ENCODE measurements at regions not wholly inside any gene's neighbourhood (a gene's known extent, or its start where the extent isn't known, plus 50 kb on each side); places are given as distances from the start of the nearest gene placed in this dataset.

DNA sequence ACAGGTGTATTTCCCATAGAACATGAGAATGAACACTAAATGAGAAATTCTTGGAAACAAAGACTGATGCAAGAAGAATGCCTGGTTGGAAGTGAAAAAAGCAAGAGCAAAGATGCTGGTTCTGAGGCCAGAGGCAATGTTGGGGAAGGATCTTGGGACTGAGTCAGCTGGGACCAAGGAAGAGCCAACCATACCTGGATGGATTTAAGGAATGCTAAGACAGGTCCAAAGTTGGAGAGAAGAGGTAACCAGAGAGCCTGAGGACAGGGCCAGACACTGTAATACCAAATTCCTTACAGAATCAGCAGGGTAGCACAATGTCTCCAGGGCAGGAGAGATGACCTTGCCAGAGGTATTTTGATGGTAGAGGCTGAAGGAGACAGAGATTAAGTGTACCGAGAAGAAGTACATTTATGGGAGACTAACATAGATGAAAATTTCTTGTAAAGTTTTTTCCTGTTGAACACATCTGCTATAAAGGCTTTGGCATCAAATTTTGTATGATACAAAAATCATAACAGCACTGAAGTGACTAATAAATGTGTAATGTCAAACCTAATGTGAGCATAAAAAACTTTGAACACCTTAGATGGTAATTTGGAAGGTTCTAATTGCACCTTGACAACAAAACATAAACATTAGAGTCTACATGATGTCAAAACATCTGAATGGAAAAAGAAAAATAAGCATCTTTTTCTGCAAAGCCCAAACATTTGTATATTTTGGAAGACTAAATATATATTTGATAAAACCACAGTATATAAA lies 221.7 kb upstream of the MARCKS start:
- peak; percentile 25 for DNase-seq

GRCh38 chr6:113636357-113636824 lies 220.8 kb upstream of the MARCKS start:
- no peak for DNase-seq

- no peak for DNase-seq
Measured at GRCh38 chr6:113640051-113640450, 217.1 kb upstream of the MARCKS start.

DNA sequence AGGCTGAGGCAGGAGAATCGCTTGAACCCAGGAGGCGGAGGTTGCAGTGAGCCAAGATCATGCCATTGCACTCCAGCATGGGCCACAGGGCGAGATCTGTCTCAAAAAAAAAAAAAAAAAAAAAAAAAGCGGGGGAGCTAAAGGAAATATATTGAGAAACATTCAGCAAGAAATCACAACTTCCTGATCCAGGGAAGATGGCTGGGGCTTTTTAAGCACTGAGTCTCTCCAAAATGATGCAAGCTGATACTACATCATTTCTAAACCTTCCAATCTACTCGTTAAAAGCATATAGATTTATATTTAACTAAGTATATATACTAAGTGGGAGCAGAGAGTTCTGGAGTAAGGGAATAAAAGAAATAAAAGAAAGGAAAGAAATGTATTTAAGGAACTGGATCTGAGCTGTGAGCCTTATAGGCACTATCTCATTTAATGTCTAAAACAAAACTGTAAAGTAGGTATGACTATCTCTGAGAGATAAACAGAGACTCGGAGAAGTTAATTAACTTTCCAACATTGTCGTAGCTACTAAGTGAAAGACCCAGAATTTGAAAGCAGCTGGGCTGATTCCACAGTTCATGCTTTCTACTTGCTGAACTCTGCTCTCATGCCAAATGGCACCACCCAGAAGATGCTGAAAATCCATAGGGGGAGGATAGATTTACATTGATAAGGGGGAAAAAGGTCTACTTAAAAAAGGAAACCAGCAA lies 215.0 kb upstream of the MARCKS start:
- peak; percentile 92 for DNase-seq

GRCh38 chr6:113642714-113643406 lies 214.3 kb upstream of the MARCKS start:
- peak; percentile 58 for DNase-seq

- DNase-seq: no peak
Measured at GRCh38 chr6:113643407-113643770, 213.8 kb upstream of the MARCKS start.

- DNase-seq: peak; percentile 95
Measured at GRCh38 chr6:113644861-113645575, 212.1 kb upstream of the MARCKS start.

- no peak for DNase-seq
Measured at GRCh38 chr6:113645576-113645970, 211.6 kb upstream of the MARCKS start.

GRCh38 chr6:113645986-113646385 lies 211.2 kb upstream of the MARCKS start:
- DNase-seq: no peak

DNA sequence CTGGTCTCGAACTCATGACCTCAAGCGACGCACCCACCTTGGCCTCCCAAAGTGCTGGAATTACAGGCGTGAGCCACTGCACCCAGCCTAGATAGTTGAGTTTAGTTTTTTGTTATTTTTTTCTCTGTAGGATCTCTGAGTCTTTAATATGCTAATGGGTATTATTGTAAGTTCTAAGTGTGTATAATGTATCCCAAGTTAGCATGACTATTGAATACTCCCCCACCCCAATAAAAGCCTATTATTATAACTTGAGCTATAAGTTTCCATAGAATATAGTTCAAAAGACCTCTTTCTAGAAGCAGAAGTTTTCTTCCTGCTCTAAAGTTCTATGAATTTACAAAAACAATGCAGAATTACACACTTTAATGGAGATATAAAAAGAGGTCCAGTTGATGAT lies 210.4 kb upstream of the MARCKS start:
- no peak for DNase-seq

- no peak for DNase-seq
Measured at GRCh38 chr6:113647143-113647889, 209.8 kb upstream of the MARCKS start.

DNA sequence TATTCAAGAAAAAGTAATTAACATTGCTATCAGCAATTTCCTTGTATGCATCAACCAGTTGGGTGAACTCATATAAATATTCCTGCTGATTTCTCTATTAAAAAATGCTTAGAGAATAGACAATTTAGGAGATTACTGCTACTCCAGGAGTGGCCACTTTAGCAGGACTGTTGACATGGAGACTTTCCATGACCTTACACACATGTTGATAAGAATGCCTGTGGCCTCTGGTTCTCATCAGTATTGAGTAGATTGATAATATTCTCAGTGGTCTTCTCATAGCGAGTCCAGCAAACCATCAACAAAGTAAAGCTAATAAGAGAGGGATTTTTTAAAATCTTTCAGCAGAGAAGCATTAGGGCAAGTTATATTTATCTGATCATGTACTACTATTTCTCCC lies 208.4 kb upstream of the MARCKS start:
- no peak for DNase-seq

- peak; percentile 97 for DNase-seq
Measured at GRCh38 chr6:113649276-113649675, 207.9 kb upstream of the MARCKS start.

- no peak for DNase-seq
Measured at GRCh38 chr6:113649880-113650609, 207.1 kb upstream of the MARCKS start.

DNA sequence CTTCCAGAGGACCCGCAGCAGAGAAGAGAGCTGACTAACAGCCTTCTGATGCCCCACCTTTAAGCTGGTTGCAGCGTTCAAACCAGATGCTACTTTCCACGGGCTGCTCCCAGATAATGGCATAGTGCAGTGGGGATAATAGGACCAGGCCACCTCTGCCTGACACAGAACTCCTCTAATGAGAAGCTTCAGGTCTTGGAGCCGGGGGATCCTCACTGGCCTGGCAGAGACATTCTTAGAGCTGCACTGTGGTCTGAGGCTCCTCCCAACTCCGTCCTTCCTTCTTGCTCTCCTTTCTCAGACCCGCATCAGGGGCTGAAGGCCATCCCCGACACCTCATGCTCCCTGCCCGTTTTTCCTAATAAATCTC lies 206.6 kb upstream of the MARCKS start:
- no peak for DNase-seq

GRCh38 chr6:113651120-113651519 lies 206.0 kb upstream of the MARCKS start:
- no peak for DNase-seq

GRCh38 chr6:113651920-113652319 lies 205.2 kb upstream of the MARCKS start:
- peak; percentile 67 for DNase-seq

GRCh38 chr6:113653275-113653674 lies 203.9 kb upstream of the MARCKS start:
- peak; percentile 80 for DNase-seq

DNA sequence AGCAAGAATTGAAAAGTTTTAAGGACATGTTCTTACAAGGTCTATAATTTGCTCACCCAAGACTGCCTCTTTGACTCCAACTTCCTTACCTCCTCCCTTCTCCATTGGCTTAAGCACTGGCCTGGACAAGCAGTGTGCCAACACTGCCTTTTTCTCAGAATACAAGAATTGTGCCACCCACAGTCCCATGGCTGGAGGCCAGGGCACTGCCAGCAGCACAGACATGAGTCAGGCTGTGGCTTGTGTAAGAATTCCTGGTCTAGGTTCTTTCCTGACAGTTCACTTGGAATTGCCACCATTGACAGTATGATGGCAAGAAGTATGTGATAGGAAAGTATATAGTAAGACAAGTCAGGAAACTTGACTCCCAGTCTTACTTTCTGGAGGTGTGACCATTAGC lies 202.7 kb upstream of the MARCKS start:
- DNase-seq: peak; percentile 99

- DNase-seq: no peak
Measured at GRCh38 chr6:113655761-113656160, 201.4 kb upstream of the MARCKS start.

DNA sequence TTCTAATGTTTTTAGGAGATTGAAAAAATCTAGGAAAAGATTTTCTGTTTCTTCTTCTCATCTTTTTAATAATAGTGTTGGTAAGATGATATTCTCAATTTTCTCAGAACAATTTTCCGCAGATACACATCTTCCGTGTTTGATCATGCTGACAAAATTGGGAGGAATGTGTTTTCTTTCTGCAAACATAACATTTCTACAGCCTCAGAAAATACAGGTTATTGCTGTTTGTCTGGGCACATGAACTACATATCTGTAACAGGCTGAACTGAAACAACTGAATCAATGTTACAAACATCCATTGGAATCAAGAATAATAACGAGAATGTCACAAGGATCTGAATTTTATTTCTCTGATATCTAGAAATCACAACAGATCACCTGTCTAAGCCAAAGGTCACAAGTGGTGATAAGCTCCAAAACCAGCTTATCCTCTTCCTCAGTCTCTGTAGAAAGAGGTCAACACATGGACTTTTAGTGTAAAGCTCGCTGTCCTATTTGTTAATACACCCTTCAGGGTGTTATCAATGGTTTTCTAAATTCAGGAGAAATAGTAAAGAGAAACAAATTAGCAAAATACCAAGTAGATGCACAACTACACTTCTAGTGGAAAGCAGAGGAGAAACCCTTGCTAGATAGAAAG lies 197.3 kb upstream of the MARCKS start:
- DNase-seq: no peak
